ENCODE measurements at regions not wholly inside any gene's neighbourhood (a gene's known extent, or its start where the extent isn't known, plus 50 kb on each side); places are given as distances from the start of the nearest gene placed in this dataset.

DNA sequence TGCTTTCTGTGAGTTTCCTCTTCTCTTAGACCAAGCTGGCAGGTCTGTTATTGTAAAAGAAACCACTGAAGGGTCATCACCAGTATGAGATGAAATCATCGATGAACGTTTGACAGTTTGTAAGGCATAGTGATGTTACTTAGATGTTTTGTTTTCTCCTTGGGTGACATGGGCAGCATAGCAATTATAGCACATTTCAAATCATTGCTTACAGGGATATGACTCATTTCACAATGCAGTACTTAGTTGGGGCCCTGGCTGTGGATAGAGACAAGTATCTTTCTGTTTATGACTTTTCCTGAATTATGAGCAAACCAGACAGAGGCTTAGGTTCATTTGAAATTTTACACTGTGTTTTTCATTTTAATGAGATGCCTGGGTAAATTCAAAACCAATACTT, 313.0 kb downstream of the RWDD3 start:
- Histone ChIP-seq H3K4me3 (ENCODE audit: low read length) (no peak overlapping the region), H3K4me1 (ENCODE audit: control insufficient read depth, insufficient read depth, low read length) (no peaks in the 10 kb centered on the region), H3K9me3 (ENCODE audit: control insufficient read depth, low read depth, low read length) (no peaks in the 10 kb centered on the region), H3K27me3 (ENCODE audit: control insufficient read depth, insufficient read depth, low read length) (no peaks in the 10 kb centered on the region), H3K36me3 (ENCODE audit: control insufficient read depth, insufficient read depth, low read length) (no peaks in the 10 kb centered on the region), H3K27ac (ENCODE audit: low read length) (no peak overlapping the region)
- DNase-seq, result no peak
- WGBS (ENCODE audit: insufficient coverage, low lambda C conversion rate), result no CpG with 5 or more reads among the region's 2 CpGs

- no peak for DNase-seq
- Histone ChIP-seq H3K27me3 (ENCODE audit: control insufficient read depth, insufficient read depth, low read length) (no peaks in the 10 kb centered on the region), H3K27ac (ENCODE audit: low read length) (no peak overlapping the region), H3K9me3 (ENCODE audit: control insufficient read depth, low read depth, low read length) (no peaks in the 10 kb centered on the region), H3K4me1 (ENCODE audit: control insufficient read depth, insufficient read depth, low read length) (no peaks in the 10 kb centered on the region), H3K4me3 (ENCODE audit: low read length) (no peak overlapping the region), H3K36me3 (ENCODE audit: control insufficient read depth, insufficient read depth, low read length) (no peaks in the 10 kb centered on the region)
- no CpG with 5 or more reads among the region's 1 CpG for WGBS (ENCODE audit: insufficient coverage, low lambda C conversion rate)
Observed at GRCh38 chr1:95548211-95548610, 314.2 kb downstream of the RWDD3 start.

DNA sequence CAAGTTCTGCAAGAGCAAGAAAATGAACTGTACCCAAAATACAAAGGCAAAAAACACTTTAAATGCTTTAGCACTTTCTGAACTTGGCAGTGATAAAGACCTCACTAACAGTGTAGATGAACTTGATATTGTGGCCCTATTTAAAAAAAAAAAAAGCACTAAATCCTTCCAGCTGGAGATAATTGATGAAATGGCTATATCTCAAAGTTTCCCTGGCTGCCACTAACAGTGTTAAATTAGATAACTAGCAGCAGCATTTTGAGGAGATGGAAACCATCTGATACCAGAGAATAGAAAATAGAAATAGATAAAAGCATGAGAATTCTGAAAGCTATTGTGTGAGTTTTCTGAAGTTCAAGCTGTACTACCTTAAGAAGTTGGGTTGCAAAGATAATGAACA, 317.2 kb downstream of the RWDD3 start:
- Histone ChIP-seq H3K27ac (ENCODE audit: low read length) (no peak overlapping the region), H3K9me3 (ENCODE audit: control insufficient read depth, low read depth, low read length) (no peaks in the 10 kb centered on the region), H3K36me3 (ENCODE audit: control insufficient read depth, insufficient read depth, low read length) (no peaks in the 10 kb centered on the region), H3K4me1 (ENCODE audit: control insufficient read depth, insufficient read depth, low read length) (no peaks in the 10 kb centered on the region), H3K4me3 (ENCODE audit: low read length) (no peak overlapping the region), H3K27me3 (ENCODE audit: control insufficient read depth, insufficient read depth, low read length) (no peaks in the 10 kb centered on the region)
- DNase-seq, result no peak

DNA sequence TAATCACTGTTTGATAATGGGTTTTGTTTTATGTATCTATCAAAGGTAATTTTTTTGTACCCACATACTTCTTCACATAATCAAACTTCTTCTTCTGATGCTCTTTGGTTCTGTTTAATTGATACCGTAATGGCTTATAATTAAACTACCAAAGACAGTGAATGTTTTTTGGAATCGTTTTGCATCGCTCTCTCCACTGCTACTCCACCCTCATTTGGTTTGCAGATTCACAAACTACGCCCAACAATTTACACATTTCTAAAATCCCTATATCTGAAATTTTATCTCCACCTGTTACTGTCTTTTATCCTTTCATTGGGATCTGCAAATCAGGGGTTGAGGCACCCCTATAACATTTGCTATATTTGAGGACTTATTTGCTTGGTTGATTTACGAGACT, 319.6 kb downstream of the RWDD3 start:
- Histone ChIP-seq H3K4me1 (ENCODE audit: control insufficient read depth, insufficient read depth, low read length) (no peaks in the 10 kb centered on the region), H3K27ac (ENCODE audit: low read length) (no peak overlapping the region), H3K4me3 (ENCODE audit: low read length) (no peak overlapping the region), H3K27me3 (ENCODE audit: control insufficient read depth, insufficient read depth, low read length) (no peaks in the 10 kb centered on the region), H3K9me3 (ENCODE audit: control insufficient read depth, low read depth, low read length) (no peaks in the 10 kb centered on the region), H3K36me3 (ENCODE audit: control insufficient read depth, insufficient read depth, low read length) (no peaks in the 10 kb centered on the region)
- DNase-seq, result no peak
- WGBS (ENCODE audit: insufficient coverage, low lambda C conversion rate), result 96% methylated on average over 4 of the region's 5 CpGs

GRCh38 chr1:95554408-95554807, 320.4 kb downstream of the RWDD3 start:
- H3K4me1 ChIP-seq (ENCODE audit: control insufficient read depth, insufficient read depth, low read length), result no peaks in the 10 kb centered on the region
- H3K27me3 ChIP-seq (ENCODE audit: control insufficient read depth, insufficient read depth, low read length), result no peaks in the 10 kb centered on the region
- no peak for DNase-seq
- no peaks in the 10 kb centered on the region for H3K9me3 ChIP-seq (ENCODE audit: control insufficient read depth, low read depth, low read length)
- WGBS (ENCODE audit: insufficient coverage, low lambda C conversion rate), result 71% methylated on average over 1 of the region's 2 CpGs
- H3K27ac ChIP-seq (ENCODE audit: low read length), result no peak overlapping the region
- no peaks in the 10 kb centered on the region for H3K36me3 ChIP-seq (ENCODE audit: control insufficient read depth, insufficient read depth, low read length)
- no peak overlapping the region for H3K4me3 ChIP-seq (ENCODE audit: low read length)

DNA sequence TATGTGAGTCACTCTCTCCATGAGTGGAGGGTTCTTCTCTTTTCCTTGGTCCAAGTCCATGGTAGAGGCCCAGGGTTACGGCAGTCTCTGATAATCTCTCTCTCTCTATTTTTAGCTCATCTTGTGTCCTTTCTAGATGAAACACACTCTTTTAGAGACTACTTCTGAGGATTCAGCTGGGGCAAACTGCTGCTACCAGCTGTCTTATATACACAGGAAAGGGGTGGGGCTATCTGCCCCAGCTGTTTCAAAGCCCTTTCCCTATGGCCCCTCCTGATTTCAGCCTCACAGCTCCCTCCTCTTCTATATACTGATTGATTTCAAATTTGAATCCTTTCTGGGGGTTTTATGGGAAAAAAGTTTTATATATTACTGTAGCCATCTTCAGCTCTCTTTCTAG, 324.8 kb downstream of the RWDD3 start:
- Histone ChIP-seq H3K9me3 (ENCODE audit: control insufficient read depth, low read depth, low read length) (no peaks in the 10 kb centered on the region), H3K4me3 (ENCODE audit: low read length) (no peak overlapping the region), H3K27ac (ENCODE audit: low read length) (no peak overlapping the region), H3K4me1 (ENCODE audit: control insufficient read depth, insufficient read depth, low read length) (no peaks in the 10 kb centered on the region), H3K36me3 (ENCODE audit: control insufficient read depth, insufficient read depth, low read length) (no peaks in the 10 kb centered on the region), H3K27me3 (ENCODE audit: control insufficient read depth, insufficient read depth, low read length) (no peaks in the 10 kb centered on the region)
- no CpG with 5 or more reads among the region's 1 CpG for WGBS (ENCODE audit: insufficient coverage, low lambda C conversion rate)
- DNase-seq, result no peak

DNA sequence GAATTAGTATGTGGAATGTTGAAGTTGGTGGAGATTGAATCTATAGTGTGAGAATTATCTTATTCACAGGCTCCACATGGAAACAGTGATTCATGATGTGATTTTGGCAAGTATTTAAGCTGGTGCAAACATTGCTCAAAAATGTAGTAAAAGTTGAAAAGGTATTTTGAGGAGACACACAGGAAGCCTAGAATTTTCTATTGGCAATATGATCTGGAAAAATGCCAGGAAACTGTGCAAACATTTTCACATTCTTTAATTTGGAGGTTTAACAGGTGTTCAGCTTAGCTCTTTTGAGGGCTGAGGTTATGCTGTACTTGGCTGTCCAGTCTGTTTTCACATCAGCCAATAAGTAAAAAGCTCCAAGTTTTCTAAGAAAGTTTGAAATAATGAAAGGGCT, 327.3 kb downstream of the RWDD3 start:
- no peak overlapping the region for H3K27ac ChIP-seq (ENCODE audit: low read length)
- DNase-seq, result no peak
- no peak overlapping the region for H3K4me3 ChIP-seq (ENCODE audit: low read length)
- no peaks in the 10 kb centered on the region for H3K36me3 ChIP-seq (ENCODE audit: control insufficient read depth, insufficient read depth, low read length)
- H3K9me3 ChIP-seq (ENCODE audit: control insufficient read depth, low read depth, low read length), result no peaks in the 10 kb centered on the region
- no peaks in the 10 kb centered on the region for H3K27me3 ChIP-seq (ENCODE audit: control insufficient read depth, insufficient read depth, low read length)
- H3K4me1 ChIP-seq (ENCODE audit: control insufficient read depth, insufficient read depth, low read length), result no peaks in the 10 kb centered on the region

- no peaks in the 10 kb centered on the region for H3K36me3 ChIP-seq (ENCODE audit: control insufficient read depth, insufficient read depth, low read length)
- H3K9me3 ChIP-seq (ENCODE audit: control insufficient read depth, low read depth, low read length), result no peaks in the 10 kb centered on the region
- H3K27ac ChIP-seq (ENCODE audit: low read length), result no peak overlapping the region
- DNase-seq, result no peak
- no peak overlapping the region for H3K4me3 ChIP-seq (ENCODE audit: low read length)
- WGBS (ENCODE audit: insufficient coverage, low lambda C conversion rate), result 100% methylated on average over 2 of the region's 3 CpGs
- no peaks in the 10 kb centered on the region for H3K4me1 ChIP-seq (ENCODE audit: control insufficient read depth, insufficient read depth, low read length)
- H3K27me3 ChIP-seq (ENCODE audit: control insufficient read depth, insufficient read depth, low read length), result no peaks in the 10 kb centered on the region
Observed at GRCh38 chr1:95562230-95562629, 328.2 kb downstream of the RWDD3 start.

DNA sequence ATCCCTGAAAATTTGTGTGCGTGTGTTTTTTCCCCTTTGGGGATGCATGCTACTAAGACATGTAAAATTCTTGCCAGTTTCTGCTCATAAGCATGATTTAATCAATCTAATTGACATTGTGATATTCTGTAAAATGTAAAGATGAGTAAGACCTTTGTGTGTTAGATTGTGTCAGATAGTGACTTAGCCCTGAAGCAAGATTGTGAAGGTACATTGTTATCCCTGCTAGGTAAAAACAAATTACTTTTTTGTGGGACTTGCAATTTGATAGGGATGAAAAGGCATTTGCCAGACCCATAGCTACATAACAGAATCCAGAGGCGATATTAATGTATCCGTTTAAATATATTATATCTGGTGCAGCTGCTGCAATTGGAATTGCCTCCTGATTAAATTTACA, 338.0 kb downstream of the RWDD3 start:
- no peak overlapping the region for H3K4me3 ChIP-seq (ENCODE audit: low read length)
- H3K27me3 ChIP-seq (ENCODE audit: control insufficient read depth, insufficient read depth, low read length), result no peaks in the 10 kb centered on the region
- H3K9me3 ChIP-seq (ENCODE audit: control insufficient read depth, low read depth, low read length), result no peaks in the 10 kb centered on the region
- DNase-seq, result no peak
- H3K27ac ChIP-seq (ENCODE audit: low read length), result no peak overlapping the region
- no peaks in the 10 kb centered on the region for H3K4me1 ChIP-seq (ENCODE audit: control insufficient read depth, insufficient read depth, low read length)
- no peaks in the 10 kb centered on the region for H3K36me3 ChIP-seq (ENCODE audit: control insufficient read depth, insufficient read depth, low read length)
- WGBS (ENCODE audit: insufficient coverage, low lambda C conversion rate), result no CpG with 5 or more reads among the region's 3 CpGs

- H3K9me3 ChIP-seq (ENCODE audit: control insufficient read depth, low read depth, low read length), result no peaks in the 10 kb centered on the region
- H3K36me3 ChIP-seq (ENCODE audit: control insufficient read depth, insufficient read depth, low read length), result no peaks in the 10 kb centered on the region
- no peak overlapping the region for H3K27ac ChIP-seq (ENCODE audit: low read length)
- no peaks in the 10 kb centered on the region for H3K4me1 ChIP-seq (ENCODE audit: control insufficient read depth, insufficient read depth, low read length)
- WGBS (ENCODE audit: insufficient coverage, low lambda C conversion rate), result 92% methylated on average over 2 of the region's 3 CpGs
- DNase-seq, result no peak
- H3K4me3 ChIP-seq (ENCODE audit: low read length), result no peak overlapping the region
- no peaks in the 10 kb centered on the region for H3K27me3 ChIP-seq (ENCODE audit: control insufficient read depth, insufficient read depth, low read length)
Observed at GRCh38 chr1:95572962-95573361, 339.0 kb downstream of the RWDD3 start.

- no peaks in the 10 kb centered on the region for H3K27me3 ChIP-seq (ENCODE audit: control insufficient read depth, insufficient read depth, low read length)
- H3K36me3 ChIP-seq (ENCODE audit: control insufficient read depth, insufficient read depth, low read length), result no peaks in the 10 kb centered on the region
- DNase-seq, result no peak
- no peak overlapping the region for H3K4me3 ChIP-seq (ENCODE audit: low read length)
- no peaks in the 10 kb centered on the region for H3K4me1 ChIP-seq (ENCODE audit: control insufficient read depth, insufficient read depth, low read length)
- no peak overlapping the region for H3K27ac ChIP-seq (ENCODE audit: low read length)
- no CpG with 5 or more reads among the region's 3 CpGs for WGBS (ENCODE audit: insufficient coverage, low lambda C conversion rate)
- H3K9me3 ChIP-seq (ENCODE audit: control insufficient read depth, low read depth, low read length), result no peaks in the 10 kb centered on the region
Observed at GRCh38 chr1:95575291-95575690, 341.3 kb downstream of the RWDD3 start.
